GM18498 (cell line): ENCODE measurements at regions not wholly inside any gene's neighbourhood (a gene's known extent, or its start where the extent isn't known, plus 50 kb on each side); places are given as distances from the start of the nearest gene placed in this dataset.

Experiments used
- ATAC-seq: cut with Tn5 transposase; IDR thresholded peaks from one replicate; pipeline ENCODE4 v1.9.1; 2021; ENCODE audit warnings: mild to moderate bottlenecking, moderate library complexity; ENCODE audit not compliant: unreplicated experiment

DNA sequence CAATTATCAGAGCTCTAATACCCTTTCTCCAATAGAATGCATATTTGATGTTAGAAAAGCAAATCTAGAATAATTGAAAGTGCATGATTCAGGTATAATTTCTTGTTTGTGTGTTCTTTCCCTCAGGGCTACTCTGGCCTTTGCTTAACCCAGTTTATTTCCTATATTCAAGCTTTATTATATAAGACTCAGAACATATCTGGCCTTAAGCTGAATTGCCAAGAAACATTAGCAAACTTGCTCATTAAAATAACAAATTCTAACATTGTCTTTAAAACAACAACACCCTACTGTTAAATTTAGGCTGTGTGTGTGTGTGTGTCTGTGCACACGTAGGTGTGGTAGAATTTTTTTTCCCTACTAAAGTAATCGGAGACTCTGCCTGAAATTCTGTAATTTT is 426.5 kb downstream of the UTRN start:
- no peak for ATAC-seq

DNA sequence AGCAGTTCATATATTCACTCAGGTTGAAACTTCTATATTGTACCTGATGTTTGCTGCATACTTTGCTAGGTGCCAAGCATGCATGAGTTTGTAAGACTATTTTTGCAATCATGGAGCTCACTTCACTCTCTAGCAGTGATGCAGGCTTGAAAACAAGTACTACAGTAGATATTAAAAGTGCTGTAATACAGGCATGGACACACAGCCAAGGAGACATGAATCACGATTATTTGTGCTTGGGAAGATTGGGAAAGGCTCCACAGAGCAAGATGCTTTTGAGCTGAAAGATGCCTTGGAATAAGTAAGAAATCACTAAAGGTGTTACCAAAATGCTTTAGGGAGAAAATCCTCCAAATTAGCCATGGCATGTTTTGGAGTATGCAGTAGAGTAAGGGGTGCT is 427.4 kb downstream of the UTRN start:
- no peak for ATAC-seq

DNA sequence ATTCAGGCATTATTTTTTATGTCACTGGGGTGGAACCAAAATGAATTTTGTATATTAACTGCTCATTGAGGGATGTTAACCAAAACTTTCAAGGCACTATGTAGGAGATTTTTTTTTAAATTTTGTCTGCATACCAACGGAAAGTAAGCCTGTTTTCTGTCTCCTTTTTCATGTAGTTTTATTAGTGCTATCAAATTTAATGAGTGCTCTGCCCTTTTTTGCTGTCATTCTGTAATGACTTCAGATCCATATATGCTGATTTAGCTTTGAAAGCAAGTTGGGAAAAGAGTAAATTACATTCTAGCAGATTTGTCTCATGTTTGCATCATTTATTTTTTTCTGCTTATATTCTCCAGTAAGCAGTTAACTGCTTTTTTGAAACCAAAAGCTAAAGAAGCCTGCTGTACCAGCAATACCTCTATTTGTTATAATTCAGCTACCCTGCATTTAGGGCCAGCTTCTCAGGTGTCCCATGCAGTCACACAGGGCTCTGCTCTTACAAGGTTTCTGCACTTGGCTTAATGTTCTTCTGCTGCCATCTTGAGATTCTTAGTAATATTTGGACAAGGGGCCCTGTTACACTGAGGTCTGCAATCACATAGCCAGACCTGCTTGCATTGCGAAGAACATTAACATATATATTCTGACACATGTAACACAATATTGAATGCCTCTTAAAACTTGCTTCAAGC is 429.0 kb downstream of the UTRN start:
- no peak for ATAC-seq

- ATAC-seq: peak; percentile 92
These were observed 430.2 kb downstream of the UTRN start for GRCh38 chr6:144715344-144715743.

DNA sequence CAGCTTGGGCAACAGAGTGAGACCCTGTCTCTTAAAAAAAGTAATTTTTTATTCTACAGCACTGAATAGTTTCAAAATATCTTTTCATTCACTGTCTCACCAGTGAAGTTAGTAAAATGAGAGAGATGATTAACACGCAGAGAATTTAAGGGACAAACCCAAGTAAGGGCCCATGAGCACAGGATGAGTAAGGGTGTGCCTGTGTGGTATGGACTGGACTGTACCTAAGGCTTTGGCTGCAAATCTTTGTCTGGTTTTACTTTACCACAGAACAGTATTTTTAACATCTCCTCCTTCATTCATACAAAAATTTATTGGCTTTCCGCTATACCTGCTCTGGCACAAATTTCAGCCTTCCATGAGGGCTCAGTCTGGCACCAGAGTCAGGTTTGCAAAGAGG is 433.3 kb downstream of the UTRN start:
- ATAC-seq: no peak

DNA sequence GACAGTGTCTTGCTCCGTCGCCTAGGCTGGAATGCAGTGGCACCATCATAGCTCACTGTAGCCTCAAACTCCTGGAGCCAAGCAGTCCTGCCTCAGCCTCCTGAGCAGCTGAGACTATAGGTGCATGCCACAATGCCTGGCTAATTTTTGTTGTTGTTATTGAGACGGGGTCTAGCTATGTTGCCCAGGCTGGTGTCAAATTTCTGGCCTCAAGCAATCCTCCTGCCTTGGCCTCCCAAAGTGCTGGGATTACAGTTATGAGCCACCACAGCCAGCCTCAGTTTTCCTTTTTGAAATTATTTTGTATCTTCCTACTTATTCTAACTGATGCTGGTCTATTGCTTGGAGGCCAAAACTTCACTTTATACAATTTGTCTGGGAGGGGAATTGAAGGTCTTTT is 436.1 kb downstream of the UTRN start:
- no peak for ATAC-seq

DNA sequence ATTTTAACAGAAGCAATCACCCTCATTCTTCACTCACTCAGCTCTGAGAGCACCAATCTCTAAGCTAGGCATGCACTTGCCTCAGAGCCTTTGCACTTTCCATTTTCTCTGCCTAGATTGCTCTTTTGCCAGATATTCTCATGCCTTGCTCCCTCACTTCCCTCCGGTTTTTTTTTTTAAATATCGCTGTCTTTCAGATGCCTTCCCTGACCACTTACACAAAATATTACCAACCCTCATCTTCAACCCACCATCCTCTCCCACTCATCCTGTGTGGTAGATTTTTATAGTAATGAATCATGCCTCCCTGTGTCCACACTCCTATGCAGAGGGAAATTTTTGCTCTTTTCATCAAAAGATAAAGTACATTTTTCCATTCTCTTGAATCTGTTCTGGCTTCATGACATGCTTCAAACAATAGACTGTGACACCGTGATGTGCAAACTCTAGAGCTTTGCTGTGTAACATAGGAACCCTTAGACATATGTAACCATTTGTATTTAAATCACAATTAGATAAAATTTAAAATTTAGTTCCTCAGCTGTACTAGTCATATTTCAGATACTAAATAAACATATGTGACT is 437.1 kb downstream of the UTRN start:
- ATAC-seq: no peak

DNA sequence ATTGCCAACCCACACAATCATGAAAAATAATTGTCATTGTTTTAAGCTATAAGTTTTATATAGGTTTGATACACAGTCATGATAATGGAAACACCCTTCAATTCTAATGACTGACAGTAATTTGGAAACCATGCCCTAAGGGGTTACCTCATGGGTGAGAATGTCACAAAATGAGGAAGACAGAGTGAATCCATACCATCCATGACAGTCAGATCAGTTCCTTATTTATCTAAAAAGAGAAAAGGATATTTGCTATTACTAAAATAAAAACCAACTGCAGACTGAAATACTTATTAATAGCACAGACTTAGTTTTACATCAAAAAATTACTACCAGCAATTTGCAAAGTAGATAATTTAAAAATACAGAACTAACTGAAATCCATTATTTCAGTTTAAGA is 437.8 kb downstream of the UTRN start:
- no peak for ATAC-seq

DNA sequence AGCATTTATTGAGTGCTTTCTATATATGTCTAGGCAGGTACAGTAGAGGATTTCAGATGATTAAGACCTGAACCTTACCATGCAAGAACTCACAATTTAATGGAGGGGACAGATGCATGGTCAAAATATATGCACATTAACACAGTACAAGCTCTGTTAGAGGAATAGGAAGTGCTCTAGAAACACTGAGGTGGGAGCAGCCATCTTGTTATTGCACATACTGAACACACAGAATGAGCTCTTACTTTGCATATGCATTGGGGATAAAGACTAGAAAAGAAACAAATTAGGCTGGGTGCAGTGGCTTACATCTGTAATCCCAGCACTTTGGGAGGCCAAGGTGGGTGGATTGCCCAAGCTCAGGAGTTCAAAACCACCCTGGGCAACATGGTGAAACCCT is 438.3 kb downstream of the UTRN start:
- ATAC-seq: no peak

DNA sequence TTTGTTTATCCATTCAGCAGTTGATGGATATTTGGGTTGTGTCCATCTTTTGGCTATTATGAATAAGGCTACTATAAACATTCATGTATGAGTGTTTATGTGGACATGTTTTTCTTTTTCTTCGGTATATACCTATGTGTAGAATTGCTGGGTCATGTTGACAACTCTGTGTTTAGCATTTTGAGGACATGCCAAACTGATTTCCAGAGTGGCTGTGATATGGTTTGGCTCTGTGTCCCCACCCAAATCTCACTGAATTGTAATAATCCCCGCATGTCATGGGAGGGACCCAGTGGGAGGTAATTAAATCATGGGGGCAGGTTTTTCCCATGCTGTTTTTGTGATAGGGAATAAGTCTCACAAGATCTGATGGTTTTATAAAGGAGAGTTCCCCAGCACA is 439.7 kb downstream of the UTRN start:
- ATAC-seq: no peak

DNA sequence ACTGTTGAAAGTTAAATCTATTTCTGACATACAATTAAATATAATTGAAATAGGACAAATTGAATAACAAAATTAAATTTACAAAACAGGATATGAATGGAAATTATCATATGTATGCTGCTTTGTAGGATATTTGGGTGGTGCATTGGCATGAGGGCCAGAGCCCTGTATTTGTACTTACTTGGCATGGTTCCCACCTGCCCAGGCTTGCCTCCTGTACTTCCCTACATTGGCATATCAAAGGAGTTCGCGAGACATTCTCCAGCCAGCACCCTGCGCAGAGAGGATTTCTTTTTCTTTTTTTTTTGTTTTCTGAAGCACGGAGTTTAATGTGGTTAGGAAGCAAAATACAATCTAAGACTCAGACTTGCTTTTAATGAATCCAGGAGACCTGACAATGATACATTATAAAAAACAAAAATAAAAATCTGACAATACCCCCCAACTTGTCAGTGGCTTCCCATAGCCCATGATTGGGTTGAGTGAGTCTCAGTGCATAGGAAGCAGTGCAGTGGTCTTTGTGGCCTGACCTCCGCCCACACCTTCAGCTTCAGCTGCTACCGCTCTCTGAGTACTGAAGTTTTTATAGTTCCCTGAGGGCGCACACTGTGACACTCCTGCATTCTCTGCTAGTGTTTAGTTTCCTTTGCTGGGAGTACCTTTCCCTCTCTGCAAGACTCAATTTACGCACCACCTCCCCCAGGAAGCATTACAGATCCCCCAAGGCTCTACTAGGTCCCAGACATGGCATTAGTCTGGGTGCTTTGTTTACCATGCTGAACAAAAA is 440.8 kb downstream of the UTRN start:
- peak; percentile 73 for ATAC-seq

DNA sequence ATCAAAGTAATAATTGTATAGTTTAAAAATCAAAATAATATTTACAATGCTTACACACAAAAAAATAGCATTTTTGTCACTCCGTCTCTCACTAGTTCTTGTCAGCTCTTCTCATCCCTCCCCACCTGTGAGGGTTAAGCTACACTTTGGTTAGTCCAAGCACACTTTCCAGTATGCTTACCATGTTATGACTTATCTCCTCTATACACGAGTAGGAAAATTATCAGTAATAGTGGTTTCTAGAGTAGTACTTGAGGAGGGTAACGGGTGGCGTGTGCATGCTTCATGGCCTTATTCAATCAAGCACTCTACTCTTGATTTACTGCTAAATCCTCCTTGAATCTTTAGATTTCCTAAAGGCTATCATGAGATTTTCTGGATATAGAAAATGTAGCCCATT is 443.7 kb downstream of the UTRN start:
- ATAC-seq: no peak

GRCh38 chr6:144729502-144729901 is 444.4 kb downstream of the UTRN start:
- peak; percentile 79 for ATAC-seq

DNA sequence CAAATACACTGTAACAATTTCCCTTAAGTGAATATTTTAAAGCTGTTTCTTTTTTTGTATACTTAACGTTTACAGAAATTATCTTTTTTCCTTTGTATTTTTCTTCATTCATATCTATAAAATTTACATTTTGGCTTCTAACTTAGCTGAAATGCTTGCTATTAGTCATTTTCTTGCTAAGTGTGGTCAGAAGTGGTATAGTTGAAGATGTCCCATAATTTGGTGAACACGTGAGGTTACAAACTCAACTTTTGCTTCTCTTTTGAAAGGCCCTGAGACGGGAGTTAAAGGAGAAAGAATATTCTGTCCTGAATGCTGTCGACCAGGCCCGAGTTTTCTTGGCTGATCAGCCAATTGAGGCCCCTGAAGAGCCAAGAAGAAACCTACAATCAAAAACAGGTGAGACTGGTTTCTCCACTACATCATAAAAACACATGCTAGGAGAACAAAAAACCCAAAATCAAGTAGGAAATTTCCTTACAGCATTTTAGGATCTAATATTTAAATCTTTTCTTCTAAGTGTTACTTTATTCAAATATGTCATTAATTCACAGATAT is 445.0 kb downstream of the UTRN start:
- no peak for ATAC-seq

GRCh38 chr6:144731229-144731628 is 446.1 kb downstream of the UTRN start:
- no peak for ATAC-seq

- ATAC-seq: no peak
These were observed 451.6 kb downstream of the UTRN start for GRCh38 chr6:144736763-144737162.

DNA sequence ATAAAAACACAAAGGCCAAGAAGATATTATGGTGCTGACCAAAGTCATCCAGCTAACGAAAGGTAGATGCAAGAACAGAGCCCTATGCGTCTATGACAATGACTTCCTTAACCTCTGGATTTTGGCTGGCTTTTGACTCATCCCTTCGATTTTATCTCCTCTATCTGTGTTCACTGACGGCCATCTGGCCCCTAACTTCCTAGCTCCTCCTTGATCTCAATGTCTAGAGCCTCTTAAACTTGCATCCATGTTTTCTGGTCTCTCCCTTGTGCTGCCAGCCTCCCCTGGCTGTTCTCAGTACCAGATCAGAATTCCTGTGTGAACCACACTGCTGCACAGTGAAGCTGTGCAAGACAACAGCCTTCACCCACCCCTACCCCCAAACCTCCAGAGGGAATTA is 452.9 kb downstream of the UTRN start:
- no peak for ATAC-seq

DNA sequence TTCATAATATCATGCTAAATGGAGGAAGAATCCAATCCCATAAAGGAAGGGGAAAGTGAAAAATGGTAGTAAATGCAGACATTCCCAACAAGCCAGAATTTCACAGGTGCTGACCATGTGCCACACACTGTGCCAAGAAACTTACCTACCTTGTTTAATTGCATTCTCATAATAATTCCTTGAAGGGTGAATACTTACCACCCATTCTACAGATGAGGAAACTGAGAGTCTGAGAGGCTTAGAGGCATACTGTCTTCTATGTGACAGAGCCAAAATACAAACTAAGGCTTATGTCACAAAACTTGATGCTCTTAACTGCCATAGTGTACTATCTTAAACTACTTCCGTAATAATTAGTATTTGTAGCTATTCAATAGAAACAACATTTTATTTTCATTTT is 454.7 kb downstream of the UTRN start:
- ATAC-seq: no peak

GRCh38 chr6:144741659-144742058 is 456.5 kb downstream of the UTRN start:
- no peak for ATAC-seq

GRCh38 chr6:144742779-144743178 is 457.6 kb downstream of the UTRN start:
- no peak for ATAC-seq

DNA sequence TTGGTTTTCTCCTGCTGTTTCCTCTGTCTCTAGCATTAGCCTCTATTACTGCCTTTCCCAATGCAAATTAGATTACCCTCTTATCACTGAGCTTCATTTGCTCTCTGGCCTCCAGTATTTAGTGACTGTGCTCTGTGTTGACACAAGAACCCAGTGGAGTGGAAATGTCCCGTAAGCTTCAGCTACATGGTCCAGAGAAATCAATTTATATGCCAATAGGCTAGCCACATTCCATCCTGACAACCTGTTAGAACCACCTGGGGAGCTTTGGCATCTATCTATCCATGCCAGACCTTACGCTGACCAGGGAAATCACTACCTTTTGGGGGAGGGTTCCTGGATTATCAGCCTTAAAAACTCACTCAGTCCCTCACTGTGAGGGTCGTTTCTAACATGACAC is 459.6 kb downstream of the UTRN start:
- no peak for ATAC-seq

GRCh38 chr6:144745439-144745838 is 460.3 kb downstream of the UTRN start:
- ATAC-seq: no peak
